Parathyroid adenoma (tissue), 2 donors: ENCODE measurements at regions not wholly inside any gene's neighbourhood (a gene's known extent, or its start where the extent isn't known, plus 50 kb on each side); places are given as distances from the start of the nearest gene placed in this dataset.

Experiments used
- H2AFZ ChIP-seq: fragments of 300-600 bp; sonication (generic); one replicate; pipeline ENCODE4 v1.7.0; 2017; ENCODE audit warnings: antibody characterized with exemption, mild to moderate bottlenecking
- H3K27ac ChIP-seq: fragments of 300-600 bp; sonication (generic); one replicate; pipeline ENCODE4 v1.7.0; 2017
- H3K27me3 ChIP-seq: fragments of 300-600 bp; sonication (generic); one replicate; pipeline ENCODE4 v1.7.0; 2017; ENCODE audit warnings: low read length; ENCODE audit not compliant: control insufficient read depth, insufficient read depth
- H3K36me3 ChIP-seq: fragments of 300-600 bp; sonication (generic); one replicate; pipeline ENCODE4 v1.7.0; 2017; ENCODE audit warnings: low read length; ENCODE audit not compliant: control insufficient read depth, insufficient read depth
- H3K4me1 ChIP-seq: fragments of 300-600 bp; sonication (generic); one replicate; pipeline ENCODE4 v1.7.0; 2017; ENCODE audit warnings: control low read depth
- H3K4me2 ChIP-seq: fragments of 300-600 bp; sonication (generic); one replicate; pipeline ENCODE4 v1.7.0; 2017; ENCODE audit warnings: low read length
- H3K4me3 ChIP-seq: fragments of 300-600 bp; sonication (generic); one replicate; pipeline ENCODE4 v1.7.0; 2017; ENCODE audit warnings: low read depth, low read length
- H3K79me2 ChIP-seq: fragments of 300-600 bp; sonication (generic); one replicate; pipeline ENCODE4 v1.7.0; 2017; ENCODE audit warnings: control low read depth
- H3K9ac ChIP-seq: fragments of 300-600 bp; sonication (generic); one replicate; pipeline ENCODE4 v1.7.0; 2017; ENCODE audit warnings: mild to moderate bottlenecking
- H3K9me3 ChIP-seq: fragments of 300-600 bp; sonication (generic); one replicate; pipeline ENCODE4 v1.7.0; 2017; ENCODE audit warnings: low read length; ENCODE audit not compliant: control insufficient read depth
- CTCF ChIP-seq: fragments of 300-600 bp; sonication (generic); IDR thresholded peaks from one replicate; pipeline ENCODE4 v1.7.0; 2017; ENCODE audit warnings: antibody characterized with exemption, mild to moderate bottlenecking
- donor health status: primary hyperparathyroidism.

- no peak overlapping the region for H3K27ac ChIP-seq
Observed at GRCh38 chr12:125512541-125513298, 447.5 kb downstream of the AACS start.

GRCh38 chr12:125515887-125516286, 450.7 kb downstream of the AACS start:
- H2AFZ ChIP-seq = no peak overlapping the region
- H3K79me2 ChIP-seq = no peaks in the 10 kb centered on the region
- no peak overlapping the region for H3K27ac ChIP-seq
- no peak overlapping the region for H3K4me2 ChIP-seq
- H3K9me3 ChIP-seq = no peaks in the 10 kb centered on the region
- H3K9ac ChIP-seq = no peak overlapping the region
- H3K4me1 ChIP-seq = no peaks in the 10 kb centered on the region
- H3K27me3 ChIP-seq = no peaks in the 10 kb centered on the region
- H3K36me3 ChIP-seq = no peaks in the 10 kb centered on the region
- no peak overlapping the region for H3K4me3 ChIP-seq
- TF ChIP-seq CTCF = no peak

More at GRCh38 chr12:125512541-125513298, 447.5 kb downstream of the AACS start:
- no peak overlapping the region for H2AFZ ChIP-seq
- H3K9me3 ChIP-seq = no peaks in the 10 kb centered on the region
- H3K4me2 ChIP-seq = no peak overlapping the region
- TF ChIP-seq CTCF = no peak
- no peak overlapping the region for H3K4me3 ChIP-seq
- no peaks in the 10 kb centered on the region for H3K27me3 ChIP-seq
- H3K36me3 ChIP-seq = no peaks in the 10 kb centered on the region
- no peaks in the 10 kb centered on the region for H3K79me2 ChIP-seq
- no peaks in the 10 kb centered on the region for H3K4me1 ChIP-seq
- H3K9ac ChIP-seq = no peak overlapping the region

- no peak overlapping the region for H3K4me2 ChIP-seq
- H3K9ac ChIP-seq = no peak overlapping the region
- no peak overlapping the region for H3K27ac ChIP-seq
- H3K9me3 ChIP-seq = no peaks in the 10 kb centered on the region
- TF ChIP-seq CTCF = no peak
- no peaks in the 10 kb centered on the region for H3K79me2 ChIP-seq
- H3K4me3 ChIP-seq = no peak overlapping the region
- no peak overlapping the region for H2AFZ ChIP-seq
- H3K4me1 ChIP-seq = no peaks in the 10 kb centered on the region
- H3K27me3 ChIP-seq = no peaks in the 10 kb centered on the region
- H3K36me3 ChIP-seq = no peaks in the 10 kb centered on the region
Observed at GRCh38 chr12:125518074-125518473, 452.8 kb downstream of the AACS start.

- TF ChIP-seq CTCF = no peak
Observed at GRCh38 chr12:125519026-125519651, 453.9 kb downstream of the AACS start.

GRCh38 chr12:125525879-125526278, 460.6 kb downstream of the AACS start:
- no peaks in the 10 kb centered on the region for H3K79me2 ChIP-seq
- no peak for TF ChIP-seq CTCF
- no peaks in the 10 kb centered on the region for H3K9me3 ChIP-seq
- H3K4me3 ChIP-seq = no peak overlapping the region
- H3K4me1 ChIP-seq = no peaks in the 10 kb centered on the region
- no peak overlapping the region for H2AFZ ChIP-seq
- no peak overlapping the region for H3K4me2 ChIP-seq
- no peak overlapping the region for H3K9ac ChIP-seq
- no peaks in the 10 kb centered on the region for H3K36me3 ChIP-seq
- H3K27me3 ChIP-seq = no peaks in the 10 kb centered on the region
- no peak overlapping the region for H3K27ac ChIP-seq

More at GRCh38 chr12:125519026-125519651, 453.9 kb downstream of the AACS start:
- H3K36me3 ChIP-seq = no peaks in the 10 kb centered on the region
- no peaks in the 10 kb centered on the region for H3K9me3 ChIP-seq
- no peaks in the 10 kb centered on the region for H3K79me2 ChIP-seq
- H3K9ac ChIP-seq = no peak overlapping the region
- H3K27ac ChIP-seq = no peak overlapping the region
- H3K27me3 ChIP-seq = no peaks in the 10 kb centered on the region
- H3K4me1 ChIP-seq = no peaks in the 10 kb centered on the region
- no peak overlapping the region for H3K4me3 ChIP-seq
- no peak overlapping the region for H2AFZ ChIP-seq
- no peak overlapping the region for H3K4me2 ChIP-seq
